B cell (primary cell): ENCODE measurements at regions not wholly inside any gene's neighbourhood (a gene's known extent, or its start where the extent isn't known, plus 50 kb on each side); places are given as distances from the start of the nearest gene placed in this dataset.

Experiments used
- ATAC-seq: fragments of 200-7000 bp; cut with Tn5 transposase; one replicate; pipeline ENCODE4 v1.10.0; 2021; ENCODE audit warnings: low read depth, mild to moderate bottlenecking, moderate number of reproducible peaks, moderate library complexity
- CTCF ChIA-PET: fragments of 350-600 bp; sonication (Branson Sonifier 250); formaldehyde crosslinking; loops from one replicate; lab custom pipeline; 2021; ENCODE audit warnings: antibody characterized with exemption, inconsistent platforms; lab: Charles Lee
- POLR2A ChIA-PET: fragments of 350-600 bp; sonication (Branson Sonifier 250); formaldehyde crosslinking; loops from one replicate; lab custom pipeline; 2021; ENCODE audit warnings: antibody characterized with exemption; lab: Charles Lee
- DNase-seq: peaks from one replicate; pipeline ENCODE4 v3.0.0; 2013
- H2AFZ ChIP-seq: 2 replicates; pipeline ENCODE4 v1.6.1; 2012; ENCODE audit warnings: mild to moderate bottlenecking, low read depth, low read length; ENCODE audit not compliant: insufficient read depth, poor library complexity, severe bottlenecking
- H3K27ac ChIP-seq, 2 donors: 1 replicate in 1 of 2; 2 replicates in 1 of 2; pipeline ENCODE4 v1.5.1; 2012 to 2013; ENCODE audit warnings: low read length in 2 of 2, mild to moderate bottlenecking in 2 of 2, moderate library complexity in 1 of 2
- H3K27me3 ChIP-seq, 4 experiments: fragments of 200-600 bp in 1 of 4; sonication (generic) in 1 of 4; replicated peaks in 1 of 4; 1 replicate in 2 of 4; 2 replicates in 2 of 4; pipeline versions ENCODE4 v1.6.1 to v1.7.0; 2013 to 2016; ENCODE audit warnings: low read length in 3 of 4, mild to moderate bottlenecking in 2 of 4, mixed read lengths in 1 of 4, moderate library complexity in 1 of 4; ENCODE audit not compliant: insufficient read depth in 4 of 4, control insufficient read depth in 3 of 4; ENCODE audit errors: control extremely low read depth in 1 of 4
- H3K36me3 ChIP-seq, 2 experiments: replicated peaks in 1 of 2; 1 replicate in 1 of 2; 2 replicates in 1 of 2; pipeline versions ENCODE4 v1.6.1 to v1.7.1; 2013; ENCODE audit warnings: low read length in 1 of 2; ENCODE audit not compliant: insufficient read depth in 2 of 2, control insufficient read depth in 1 of 2; ENCODE audit errors: control extremely low read depth in 1 of 2, extremely low read depth in 1 of 2
- H3K4me1 ChIP-seq, 2 donors: fragments of 200-600 bp in 1 of 2; sonication (generic) in 1 of 2; 1 replicate in 1 of 2; 2 replicates in 1 of 2; pipeline versions ENCODE4 v1.5.1 to v1.6.1; 2013 to 2017; ENCODE audit warnings: low read length in 2 of 2; ENCODE audit not compliant: control insufficient read depth in 2 of 2, insufficient read depth in 2 of 2
- H3K4me2 ChIP-seq: replicated peaks from 2 replicates; pipeline ENCODE3; 2012; ENCODE audit warnings: mild to moderate bottlenecking, low read depth, low read length; ENCODE audit not compliant: poor library complexity, severe bottlenecking
- H3K4me3 ChIP-seq, 5 experiments: fragments of 200-600 bp in 1 of 5; sonication (generic) in 1 of 5; 1 replicate in 3 of 5; 2 replicates in 2 of 5; pipeline versions ENCODE4 v1.5.1 to v1.7.0; 2011 to 2016; ENCODE audit warnings: low read length in 4 of 5, mild to moderate bottlenecking in 4 of 5, low read depth in 2 of 5, control low read depth in 1 of 5, moderate library complexity in 1 of 5; ENCODE audit not compliant: insufficient read depth in 1 of 5; ENCODE audit errors: control extremely low read depth in 1 of 5, extremely low read depth in 1 of 5
- H3K79me2 ChIP-seq: fragments of 200-600 bp; sonication (generic); one replicate; pipeline ENCODE4 v1.6.0; 2016; ENCODE audit warnings: low read length; ENCODE audit not compliant: control insufficient read depth, insufficient read depth
- H3K9ac ChIP-seq: fragments of 200-600 bp; sonication (generic); 2 replicates; pipeline ENCODE4 v1.6.1; 2017; ENCODE audit warnings: mild to moderate bottlenecking, low read length, moderate library complexity
- H3K9me3 ChIP-seq, 3 donors: one replicate each; pipeline versions ENCODE4 v1.6.1 to v1.7.1; 2013; ENCODE audit warnings: low read length in 2 of 3; ENCODE audit not compliant: control insufficient read depth in 2 of 3, insufficient read depth in 1 of 3; ENCODE audit errors: control extremely low read depth in 1 of 3
- H4K20me1 ChIP-seq: 2 replicates; pipeline ENCODE4 v1.6.0; 2012; ENCODE audit warnings: mild to moderate bottlenecking, low read length; ENCODE audit not compliant: insufficient read depth, control insufficient read depth, poor library complexity, severe bottlenecking
- H3K27ac Mint-ChIP-seq: one replicate; pipeline ENCODE4 v1.8.0; 2021; ENCODE audit warnings: mixed read lengths
- H3K27me3 Mint-ChIP-seq: one replicate; pipeline ENCODE4 v1.8.0; 2021; ENCODE audit warnings: mixed read lengths
- H3K4me1 Mint-ChIP-seq: one replicate; pipeline ENCODE4 v1.8.0; 2021; ENCODE audit warnings: mixed read lengths
- H3K4me3 Mint-ChIP-seq: one replicate; pipeline ENCODE4 v1.8.0; 2021; ENCODE audit warnings: mixed read lengths
- H3K9me3 Mint-ChIP-seq: one replicate; pipeline ENCODE4 v1.8.0; 2022; ENCODE audit warnings: mixed read lengths; ENCODE audit not compliant: insufficient read depth
- EZH2 ChIP-seq: IDR thresholded peaks from 2 replicates; pipeline ENCODE4 v1.6.1; 2012; ENCODE audit warnings: borderline replicate concordance, low read depth, mild to moderate bottlenecking, moderate library complexity, low read length; ENCODE audit not compliant: insufficient read depth, poor library complexity, severe bottlenecking
- WGBS: methylation state at CpG from one replicate; pipeline ENCODE4 v1.1.5; 2013; ENCODE audit warnings: missing lambda C conversion rate; ENCODE audit not compliant: insufficient coverage; 5-methylcytosine and 5-hydroxymethylcytosine counted together
- intact Hi-C: fragments of 100-400 bp; cut with micrococcal nuclease; formaldehyde crosslinking; loops from one replicate; pipeline ENCODE4 v1.10.0; 2022
- TF ChIP-seq, protein P1 (sequence below): fragments of 200-600 bp; IDR thresholded peaks from one replicate; pipeline ENCODE4 v1.8.0; 2022; ENCODE audit warnings: antibody characterized with exemption, mild to moderate bottlenecking

DNA sequence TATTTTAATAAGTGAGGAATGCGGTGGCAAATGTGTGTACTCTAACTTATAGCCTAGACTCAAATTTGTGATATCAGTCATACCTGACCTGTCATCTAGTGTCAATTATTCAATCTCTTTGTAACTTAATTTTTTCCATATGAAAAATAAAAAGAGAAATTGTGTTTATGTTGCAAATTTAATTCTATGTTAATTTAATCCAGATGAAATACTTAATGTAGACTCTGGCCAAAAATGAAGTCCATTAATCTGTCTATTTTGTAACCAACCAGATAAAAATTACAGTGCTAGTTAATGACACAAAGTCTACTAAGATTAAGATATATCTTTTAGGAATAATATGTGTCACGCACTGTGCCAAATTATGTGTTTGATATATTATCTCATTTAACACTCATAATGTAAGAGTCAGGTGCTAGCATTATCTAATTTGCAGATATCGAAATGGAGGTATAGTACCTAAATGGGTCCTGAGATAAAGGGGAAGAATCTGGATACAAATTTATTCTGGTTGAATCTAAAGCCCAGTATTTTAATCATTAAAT, 712.1 kb downstream of the KCTD16 start:
- Histone ChIP-seq H3K79me2 (no peaks in the 10 kb centered on the region), H2AFZ (no peak overlapping the region), H3K4me3 (no peak overlapping the region), H3K4me2 (no peak overlapping the region), H4K20me1 (no peaks in the 10 kb centered on the region), H3K27ac (no peak overlapping the region), H3K9me3 (no peaks in the 10 kb centered on the region), H3K9ac (no peak overlapping the region), H3K4me1 (no peaks in the 10 kb centered on the region), H3K27me3 (no peaks in the 10 kb centered on the region), H3K36me3 (no peaks in the 10 kb centered on the region)
- intact Hi-C loops: no loop called here
- Mint-ChIP-seq H3K27me3 (no peaks in the 10 kb centered on the region), H3K4me3 (no peak overlapping the region), H3K9me3 (peaks cover 2% of the 10 kb centered on the region), H3K4me1 (no peaks in the 10 kb centered on the region), H3K27ac (no peak overlapping the region)
- no peak for ATAC-seq
- TF ChIP-seq, protein P1, sequence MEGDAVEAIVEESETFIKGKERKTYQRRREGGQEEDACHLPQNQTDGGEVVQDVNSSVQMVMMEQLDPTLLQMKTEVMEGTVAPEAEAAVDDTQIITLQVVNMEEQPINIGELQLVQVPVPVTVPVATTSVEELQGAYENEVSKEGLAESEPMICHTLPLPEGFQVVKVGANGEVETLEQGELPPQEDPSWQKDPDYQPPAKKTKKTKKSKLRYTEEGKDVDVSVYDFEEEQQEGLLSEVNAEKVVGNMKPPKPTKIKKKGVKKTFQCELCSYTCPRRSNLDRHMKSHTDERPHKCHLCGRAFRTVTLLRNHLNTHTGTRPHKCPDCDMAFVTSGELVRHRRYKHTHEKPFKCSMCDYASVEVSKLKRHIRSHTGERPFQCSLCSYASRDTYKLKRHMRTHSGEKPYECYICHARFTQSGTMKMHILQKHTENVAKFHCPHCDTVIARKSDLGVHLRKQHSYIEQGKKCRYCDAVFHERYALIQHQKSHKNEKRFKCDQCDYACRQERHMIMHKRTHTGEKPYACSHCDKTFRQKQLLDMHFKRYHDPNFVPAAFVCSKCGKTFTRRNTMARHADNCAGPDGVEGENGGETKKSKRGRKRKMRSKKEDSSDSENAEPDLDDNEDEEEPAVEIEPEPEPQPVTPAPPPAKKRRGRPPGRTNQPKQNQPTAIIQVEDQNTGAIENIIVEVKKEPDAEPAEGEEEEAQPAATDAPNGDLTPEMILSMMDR: no peak
- TF ChIP-seq EZH2: no peak
- CTCF ChIA-PET: no interaction called here
- POLR2A ChIA-PET: no interaction called here
- WGBS: no CpG with 5 or more reads among the region's 3 CpGs
- DNase-seq: no peak

DNA sequence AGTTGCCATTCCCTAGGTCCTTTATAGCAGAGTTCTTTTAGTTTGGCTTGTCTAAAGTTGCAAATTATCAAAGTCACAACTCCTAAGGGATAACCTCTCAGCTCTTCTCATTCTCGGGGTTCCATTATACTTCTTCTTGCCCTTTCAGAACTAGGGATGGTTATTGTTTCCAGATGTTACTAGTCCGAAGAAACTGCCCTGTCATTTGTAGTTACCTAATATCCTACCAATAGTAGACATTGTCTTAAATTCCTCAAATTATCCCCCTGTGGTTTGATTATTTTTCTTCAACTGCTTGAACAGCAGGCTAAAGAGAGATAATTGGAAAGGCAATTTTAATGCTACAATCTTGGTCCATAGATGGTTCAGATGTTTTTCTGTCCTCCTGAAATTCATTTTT, 709.8 kb downstream of the KCTD16 start:
- no peaks in the 10 kb centered on the region for H3K79me2 ChIP-seq
- Mint-ChIP-seq H3K9me3 (peaks cover 2% of the 10 kb centered on the region), H3K4me1 (no peaks in the 10 kb centered on the region), H3K27ac (no peak overlapping the region), H3K27me3 (no peaks in the 10 kb centered on the region), H3K4me3 (no peak overlapping the region)
- H3K4me2 ChIP-seq: no peak overlapping the region
- no peaks in the 10 kb centered on the region for H3K36me3 ChIP-seq
- ChIA-PET CTCF (interaction anchor here (0.7 kb wide), 1 partner anchor 304 kb away, joined by 3 read pairs; no protein-coding TSS in a partner anchor), POLR2A (no interaction called here)
- H2AFZ ChIP-seq: no peak overlapping the region
- H4K20me1 ChIP-seq: no peaks in the 10 kb centered on the region
- H3K27me3 ChIP-seq: no peaks in the 10 kb centered on the region
- ATAC-seq: no peak
- H3K4me3 ChIP-seq: no peak overlapping the region
- no peak for DNase-seq
- 83% methylated on average over 1 of the region's 2 CpGs for WGBS
- TF ChIP-seq, protein P1: no peak
- no peak for TF ChIP-seq EZH2
- H3K9me3 ChIP-seq: no peaks in the 10 kb centered on the region
- intact Hi-C loops: no loop called here
- H3K27ac ChIP-seq: no peak overlapping the region
- no peaks in the 10 kb centered on the region for H3K4me1 ChIP-seq
- H3K9ac ChIP-seq: no peak overlapping the region
